CD14-positive monocyte (primary cell): ENCODE measurements at regions not wholly inside any gene's neighbourhood (a gene's known extent, or its start where the extent isn't known, plus 50 kb on each side); places are given as distances from the start of the nearest gene placed in this dataset.

Experiments used
- DNase-seq, 3 donors: peaks; one replicate each; pipeline ENCODE4 v3.0.0-alpha.2; 2011 to 2022
- H2AFZ ChIP-seq: 2 replicates; pipeline ENCODE4 v1.6.0; 2012; ENCODE audit warnings: mild to moderate bottlenecking, low read depth, low read length, inconsistent platforms; ENCODE audit not compliant: insufficient read depth, poor library complexity, severe bottlenecking
- H3K27ac ChIP-seq, 2 donors: 1 replicate in 1 of 2; 2 replicates in 1 of 2; pipeline ENCODE4 v1.5.1; 2012 to 2013; ENCODE audit warnings: low read length in 2 of 2, control low read depth in 1 of 2, inconsistent platforms in 1 of 2, low read depth in 1 of 2, mild to moderate bottlenecking in 1 of 2
- H3K27me3 ChIP-seq, 2 donors: one replicate each; pipeline versions ENCODE4 v1.6.0 to v1.6.1; 2011 to 2013; ENCODE audit warnings: low read length in 2 of 2; ENCODE audit not compliant: control insufficient read depth in 2 of 2, insufficient read depth in 2 of 2
- H3K36me3 ChIP-seq, 2 donors: replicated peaks in 1 of 2; 1 replicate in 1 of 2; 2 replicates in 1 of 2; pipeline versions ENCODE4 v1.5.1 to v1.6.1; 2012 to 2013; ENCODE audit warnings: low read length in 2 of 2, control low read depth in 1 of 2, inconsistent platforms in 1 of 2, mild to moderate bottlenecking in 1 of 2; ENCODE audit not compliant: insufficient read depth in 2 of 2, control insufficient read depth in 1 of 2
- H3K4me1 ChIP-seq, 2 donors: 1 replicate in 1 of 2; 2 replicates in 1 of 2; pipeline versions ENCODE4 v1.5.1 to v1.6.1; 2012 to 2013; ENCODE audit warnings: low read length in 2 of 2, control low read depth in 1 of 2, inconsistent platforms in 1 of 2, mild to moderate bottlenecking in 1 of 2, moderate library complexity in 1 of 2; ENCODE audit not compliant: insufficient read depth in 2 of 2, control insufficient read depth in 1 of 2
- H3K4me2 ChIP-seq: replicated peaks from 2 replicates; pipeline ENCODE3; 2012; ENCODE audit warnings: low read length, moderate library complexity, mild to moderate bottlenecking; ENCODE audit not compliant: poor library complexity, severe bottlenecking; ENCODE audit errors: extremely low read depth
- H3K4me3 ChIP-seq, 3 experiments: fragments of 200-600 bp in 1 of 3; sonication (generic) in 1 of 3; replicated peaks in 1 of 3; 1 replicate in 2 of 3; 2 replicates in 1 of 3; pipeline ENCODE4 v1.5.1; 2011 to 2013; ENCODE audit warnings: low read length in 3 of 3, mild to moderate bottlenecking in 3 of 3, control low read depth in 2 of 3, low read depth in 2 of 3, inconsistent platforms in 1 of 3, moderate library complexity in 1 of 3
- H3K79me2 ChIP-seq: 2 replicates; pipeline ENCODE4 v1.6.0; 2012; ENCODE audit warnings: mild to moderate bottlenecking, control low read depth, inconsistent platforms, low read length, moderate library complexity; ENCODE audit not compliant: insufficient read depth
- H3K9ac ChIP-seq: 2 replicates; pipeline ENCODE4 v1.6.0; 2017; ENCODE audit warnings: low read length, mild to moderate bottlenecking; ENCODE audit not compliant: insufficient read depth, poor library complexity, severe bottlenecking
- H3K9me3 ChIP-seq, 2 donors: replicated peaks in 1 of 2; 1 replicate in 1 of 2; 2 replicates in 1 of 2; pipeline versions ENCODE4 v1.5.1 to v1.6.1; 2012 to 2013; ENCODE audit warnings: low read length in 2 of 2, control low read depth in 1 of 2; ENCODE audit not compliant: control insufficient read depth in 1 of 2, insufficient read depth in 1 of 2
- H4K20me1 ChIP-seq: 2 replicates; pipeline ENCODE4 v1.6.0; 2012; ENCODE audit warnings: mild to moderate bottlenecking, low read length, control low read depth, moderate library complexity; ENCODE audit not compliant: insufficient read depth
- H3K27ac Mint-ChIP-seq, 7 donors: one replicate each; pipeline ENCODE4 v1.8.0; 2020; ENCODE audit warnings: mild to moderate bottlenecking in 7 of 7, mixed read lengths in 7 of 7, moderate library complexity in 6 of 7, inconsistent platforms in 2 of 7
- H3K27me3 Mint-ChIP-seq, 3 donors: one replicate each; pipeline ENCODE4 v1.8.0; 2021 to 2022; ENCODE audit warnings: low read depth in 3 of 3, mild to moderate bottlenecking in 3 of 3, mixed read lengths in 3 of 3, moderate library complexity in 3 of 3, inconsistent platforms in 1 of 3
- H3K36me3 Mint-ChIP-seq, 2 donors: one replicate each; pipeline ENCODE4 v1.8.0; 2020; ENCODE audit warnings: mixed read lengths in 2 of 2, inconsistent platforms in 1 of 2, mild to moderate bottlenecking in 1 of 2
- H3K4me1 Mint-ChIP-seq: one replicate; pipeline ENCODE4 v1.8.0; 2020; ENCODE audit warnings: mild to moderate bottlenecking, mixed read lengths
- H3K4me3 Mint-ChIP-seq, 2 donors: one replicate each; pipeline ENCODE4 v1.8.0; 2020; ENCODE audit warnings: mild to moderate bottlenecking in 2 of 2, mixed read lengths in 2 of 2, moderate library complexity in 1 of 2
- H3K9me3 Mint-ChIP-seq, 7 donors: one replicate each; pipeline ENCODE4 v1.8.0; 2020 to 2022; ENCODE audit warnings: mixed read lengths in 7 of 7, mild to moderate bottlenecking in 6 of 7, moderate library complexity in 6 of 7, inconsistent platforms in 2 of 7
- CTCF ChIP-seq: fragments of 200-600 bp; IDR thresholded peaks from one replicate; pipeline ENCODE4 v1.8.0; 2022; ENCODE audit warnings: antibody characterized with exemption, mild to moderate bottlenecking
- WGBS: methylation state at CpG from one replicate; pipeline ENCODE4 v1.1.5; 2013; ENCODE audit warnings: missing lambda C conversion rate; ENCODE audit not compliant: insufficient coverage; 5-methylcytosine and 5-hydroxymethylcytosine counted together
- intact Hi-C, 2 donors: fragments of 100-400 bp; cut with micrococcal nuclease; formaldehyde crosslinking; loops; one replicate each; pipeline versions ENCODE4 v1.15.0 to v1.15.1; 2023

GRCh38 chr2:56068746-56069145 is 115.0 kb upstream of the CCDC85A start:
- Mint-ChIP-seq H3K36me3 (no peaks in the 10 kb centered on the region), H3K4me1 (no peaks in the 10 kb centered on the region), H3K4me3 (peak overlapping the region in 1 of 2 donors; percentile 31), H3K9me3 (peaks cover 0 to 13% (median 4%) of the 10 kb centered on the region in 7 donors), H3K27me3 (peaks cover 0 to 7% (median 2%) of the 10 kb centered on the region in 3 donors), H3K27ac (no peak overlapping the region)
- H2AFZ ChIP-seq, result no peak overlapping the region
- no peak overlapping the region for H3K4me3 ChIP-seq
- no peaks in the 10 kb centered on the region for H3K79me2 ChIP-seq
- intact Hi-C loops, result no loop called here
- H3K9me3 ChIP-seq, result peaks cover 0 to 9% of the 10 kb centered on the region in 2 donors
- no peak overlapping the region for H3K27ac ChIP-seq
- no peaks in the 10 kb centered on the region for H3K27me3 ChIP-seq
- TF ChIP-seq CTCF, result no peak
- H3K4me2 ChIP-seq, result no peak overlapping the region
- no peaks in the 10 kb centered on the region for H3K4me1 ChIP-seq
- no peak for DNase-seq
- H3K36me3 ChIP-seq, result no peaks in the 10 kb centered on the region
- no peak overlapping the region for H3K9ac ChIP-seq
- no peaks in the 10 kb centered on the region for H4K20me1 ChIP-seq

GRCh38 chr2:56077359-56077915 is 106.4 kb upstream of the CCDC85A start:
- TF ChIP-seq CTCF, result no peak
- Histone ChIP-seq H3K4me3 (no peak overlapping the region), H3K9me3 (no peaks in the 10 kb centered on the region), H3K4me1 (no peaks in the 10 kb centered on the region), H4K20me1 (no peaks in the 10 kb centered on the region), H2AFZ (no peak overlapping the region), H3K79me2 (no peaks in the 10 kb centered on the region), H3K27me3 (no peaks in the 10 kb centered on the region), H3K36me3 (no peaks in the 10 kb centered on the region), H3K27ac (no peak overlapping the region), H3K9ac (no peak overlapping the region), H3K4me2 (no peak overlapping the region)
- 92% methylated on average over 2 of the region's 6 CpGs for WGBS
- no peaks in the 10 kb centered on the region for H3K4me1 Mint-ChIP-seq
- H3K9me3 Mint-ChIP-seq, result no peaks in the 10 kb centered on the region
- H3K27me3 Mint-ChIP-seq, result peaks cover 0 to 2% (median 0%) of the 10 kb centered on the region in 3 donors
- DNase-seq, result no peak
- no peak overlapping the region for H3K27ac Mint-ChIP-seq
- H3K36me3 Mint-ChIP-seq, result no peaks in the 10 kb centered on the region
- no peak overlapping the region for H3K4me3 Mint-ChIP-seq
- intact Hi-C loops, result no loop called here
